ENCODE measurements at regions not wholly inside any gene's neighbourhood (a gene's known extent, or its start where the extent isn't known, plus 50 kb on each side); places are given as distances from the start of the nearest gene placed in this dataset.

DNA sequence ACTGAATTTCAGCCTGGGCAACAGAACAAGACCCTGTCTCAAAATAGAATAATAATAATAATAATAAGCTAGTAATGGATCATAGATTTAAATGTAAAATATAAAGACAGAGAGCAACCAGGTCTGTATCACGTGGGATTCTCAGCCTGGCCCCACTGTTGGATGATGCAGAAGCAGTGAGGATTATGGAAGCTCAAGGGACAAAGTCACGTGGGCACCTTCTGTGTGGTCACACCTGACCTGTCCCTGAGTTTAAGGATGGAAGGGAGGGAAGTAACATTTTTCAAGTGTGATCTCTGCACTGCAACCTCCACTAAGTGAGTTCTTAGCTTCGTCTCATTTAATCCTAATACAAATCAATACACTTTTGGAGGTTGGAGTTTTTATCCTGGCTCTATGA lies 212.5 kb upstream of the IER5L start:
- intact Hi-C loops (cut with micrococcal nuclease) = no loop called here
- ChIA-PET RAD21 (ENCODE audit: low non-redundant PET in 1 of 2, low total read pairs in 2 of 2, uncharacterized antibody in 2 of 2, unreplicated experiment in 2 of 2) (no interaction called here), POLR2A (interaction anchor here (0.6 kb wide), 1 partner anchor 106 kb away, joined by 10 read pairs; no protein-coding TSS in a partner anchor), CTCF (no interaction called here)
- no peak for DNase-seq (ENCODE audit: low read depth, low spot score)
- BruUV-seq (replicated peaks) = no TSS peak
- no peaks in the 10 kb centered on the region for H4K20me1 ChIP-seq (ENCODE audit: insufficient read depth)
- TF ChIP-seq ELF1 (IDR thresholded peaks at IDR 0.05; ENCODE audit: borderline replicate concordance, low read depth) = no peak
- TF ChIP-seq YY1 (IDR thresholded peaks at IDR 0.05; ENCODE audit: extremely low read depth, insufficient replicate concordance, low read depth, low read length) = no peak
- TF ChIP-seq EGR1 (IDR thresholded peaks at IDR 0.05; ENCODE audit: low read depth) = no peak
- no peak for TF ChIP-seq ZNF274 (IDR thresholded peaks at IDR 0.05; ENCODE audit: low read depth, low read length)
- TF ChIP-seq, protein P1, sequence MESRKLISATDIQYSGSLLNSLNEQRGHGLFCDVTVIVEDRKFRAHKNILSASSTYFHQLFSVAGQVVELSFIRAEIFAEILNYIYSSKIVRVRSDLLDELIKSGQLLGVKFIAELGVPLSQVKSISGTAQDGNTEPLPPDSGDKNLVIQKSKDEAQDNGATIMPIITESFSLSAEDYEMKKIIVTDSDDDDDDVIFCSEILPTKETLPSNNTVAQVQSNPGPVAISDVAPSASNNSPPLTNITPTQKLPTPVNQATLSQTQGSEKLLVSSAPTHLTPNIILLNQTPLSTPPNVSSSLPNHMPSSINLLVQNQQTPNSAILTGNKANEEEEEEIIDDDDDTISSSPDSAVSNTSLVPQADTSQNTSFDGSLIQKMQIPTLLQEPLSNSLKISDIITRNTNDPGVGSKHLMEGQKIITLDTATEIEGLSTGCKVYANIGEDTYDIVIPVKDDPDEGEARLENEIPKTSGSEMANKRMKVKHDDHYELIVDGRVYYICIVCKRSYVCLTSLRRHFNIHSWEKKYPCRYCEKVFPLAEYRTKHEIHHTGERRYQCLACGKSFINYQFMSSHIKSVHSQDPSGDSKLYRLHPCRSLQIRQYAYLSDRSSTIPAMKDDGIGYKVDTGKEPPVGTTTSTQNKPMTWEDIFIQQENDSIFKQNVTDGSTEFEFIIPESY (IDR thresholded peaks at IDR 0.05; ENCODE audit: extremely low read depth, insufficient replicate concordance, low read length) = no peak
- TF ChIP-seq CEBPB (IDR thresholded peaks at IDR 0.05; ENCODE audit: low read depth) = no peak
- TF ChIP-seq, protein P2, sequence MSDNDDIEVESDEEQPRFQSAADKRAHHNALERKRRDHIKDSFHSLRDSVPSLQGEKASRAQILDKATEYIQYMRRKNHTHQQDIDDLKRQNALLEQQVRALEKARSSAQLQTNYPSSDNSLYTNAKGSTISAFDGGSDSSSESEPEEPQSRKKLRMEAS (IDR thresholded peaks at IDR 0.05) = no peak
- no peak for TF ChIP-seq POLR2A (IDR thresholded peaks at IDR 0.05; ENCODE audit: borderline replicate concordance, extremely low read depth, insufficient read depth, insufficient read length)
- no peak for TF ChIP-seq SIN3A (IDR thresholded peaks at IDR 0.05; ENCODE audit: low read depth)
- no peak for TF ChIP-seq EZH2 (IDR thresholded peaks at IDR 0.05)
- no peak for TF ChIP-seq CBX3 (IDR thresholded peaks at IDR 0.05; ENCODE audit: low read depth)
- no peak for TF ChIP-seq TCF7L2 (IDR thresholded peaks at IDR 0.05; ENCODE audit: borderline replicate concordance, extremely low read depth, insufficient read depth, insufficient read length)
- TF ChIP-seq, protein P3, sequence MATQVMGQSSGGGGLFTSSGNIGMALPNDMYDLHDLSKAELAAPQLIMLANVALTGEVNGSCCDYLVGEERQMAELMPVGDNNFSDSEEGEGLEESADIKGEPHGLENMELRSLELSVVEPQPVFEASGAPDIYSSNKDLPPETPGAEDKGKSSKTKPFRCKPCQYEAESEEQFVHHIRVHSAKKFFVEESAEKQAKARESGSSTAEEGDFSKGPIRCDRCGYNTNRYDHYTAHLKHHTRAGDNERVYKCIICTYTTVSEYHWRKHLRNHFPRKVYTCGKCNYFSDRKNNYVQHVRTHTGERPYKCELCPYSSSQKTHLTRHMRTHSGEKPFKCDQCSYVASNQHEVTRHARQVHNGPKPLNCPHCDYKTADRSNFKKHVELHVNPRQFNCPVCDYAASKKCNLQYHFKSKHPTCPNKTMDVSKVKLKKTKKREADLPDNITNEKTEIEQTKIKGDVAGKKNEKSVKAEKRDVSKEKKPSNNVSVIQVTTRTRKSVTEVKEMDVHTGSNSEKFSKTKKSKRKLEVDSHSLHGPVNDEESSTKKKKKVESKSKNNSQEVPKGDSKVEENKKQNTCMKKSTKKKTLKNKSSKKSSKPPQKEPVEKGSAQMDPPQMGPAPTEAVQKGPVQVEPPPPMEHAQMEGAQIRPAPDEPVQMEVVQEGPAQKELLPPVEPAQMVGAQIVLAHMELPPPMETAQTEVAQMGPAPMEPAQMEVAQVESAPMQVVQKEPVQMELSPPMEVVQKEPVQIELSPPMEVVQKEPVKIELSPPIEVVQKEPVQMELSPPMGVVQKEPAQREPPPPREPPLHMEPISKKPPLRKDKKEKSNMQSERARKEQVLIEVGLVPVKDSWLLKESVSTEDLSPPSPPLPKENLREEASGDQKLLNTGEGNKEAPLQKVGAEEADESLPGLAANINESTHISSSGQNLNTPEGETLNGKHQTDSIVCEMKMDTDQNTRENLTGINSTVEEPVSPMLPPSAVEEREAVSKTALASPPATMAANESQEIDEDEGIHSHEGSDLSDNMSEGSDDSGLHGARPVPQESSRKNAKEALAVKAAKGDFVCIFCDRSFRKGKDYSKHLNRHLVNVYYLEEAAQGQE (IDR thresholded peaks at IDR 0.05; ENCODE audit: low read depth) = no peak
- no peak for TF ChIP-seq EZH2phosphoT487 (IDR thresholded peaks at IDR 0.05; ENCODE audit: borderline replicate concordance)
- no peak for TF ChIP-seq RAD21 (IDR thresholded peaks at IDR 0.05; ENCODE audit: low read depth)
- no peak for TF ChIP-seq SP1 (IDR thresholded peaks at IDR 0.05; ENCODE audit: low read depth)
- TF ChIP-seq JUND (IDR thresholded peaks at IDR 0.05) = no peak
- no peak overlapping the region for H3K27ac ChIP-seq (ENCODE audit: low read depth, low read length)
- H3K4me1 ChIP-seq (ENCODE audit: control insufficient read depth in 1 of 2, insufficient read depth in 2 of 2, low read length in 2 of 2) = peaks cover 15 to 26% of the 10 kb centered on the region in 2 experiments
- no peak overlapping the region for H3K4me3 ChIP-seq (replicated peaks in 1 of 2; ENCODE audit: low read depth in 1 of 2, low read length in 2 of 2)
- no peak for ATAC-seq
- no peak overlapping the region for H2AFZ ChIP-seq (ENCODE audit: low read depth, low read length, poor library complexity, severe bottlenecking)
- H3K36me3 ChIP-seq (ENCODE audit: control insufficient read depth in 1 of 2, insufficient read depth in 2 of 2, low read length in 2 of 2) = no peaks in the 10 kb centered on the region
- no peak overlapping the region for H3K9ac ChIP-seq (ENCODE audit: low read length)
- H3K4me2 ChIP-seq (ENCODE audit: low read length) = no peak overlapping the region
- no peaks in the 10 kb centered on the region for H3K9me2 ChIP-seq (ENCODE audit: insufficient read depth)
- no peaks in the 10 kb centered on the region for H3K27me3 ChIP-seq (ENCODE audit: insufficient read depth, low read length)
- no peaks in the 10 kb centered on the region for H3K79me2 ChIP-seq (ENCODE audit: insufficient read depth, low read length)
- H3K9me3 ChIP-seq (ENCODE audit: control insufficient read depth in 1 of 2, insufficient read depth in 1 of 2, low read depth in 1 of 2, low read length in 2 of 2) = no peaks in the 10 kb centered on the region
